NCI-H1694 treated with DMSO at 0.1 percent for 48 hours (cell line): ENCODE measurements at regions not wholly inside any gene's neighbourhood (a gene's known extent, or its start where the extent isn't known, plus 50 kb on each side); places are given as distances from the start of the nearest gene placed in this dataset.
"Not testable (repeated sequence)": the region's sequence is repeated elsewhere in the genome, so short reads cannot be mapped to it uniquely, and the experiment has no call there.

ENCODE experiments used
- DNase-seq: peaks from one replicate; lab custom pipeline; 2025; lab: John Stamatoyannopoulos, UW

- DNase-seq: no peak
Observed at GRCh38 chr9:89935801-89936200, 331.0 kb downstream of the GADD45G start.

GRCh38 chr9:89937051-89937450, 332.2 kb downstream of the GADD45G start:
- DNase-seq: no peak

GRCh38 chr9:89939181-89939580, 334.4 kb downstream of the GADD45G start:
- DNase-seq: no peak

GRCh38 chr9:89939626-89940292, 334.9 kb downstream of the GADD45G start:
- DNase-seq: no peak

DNA sequence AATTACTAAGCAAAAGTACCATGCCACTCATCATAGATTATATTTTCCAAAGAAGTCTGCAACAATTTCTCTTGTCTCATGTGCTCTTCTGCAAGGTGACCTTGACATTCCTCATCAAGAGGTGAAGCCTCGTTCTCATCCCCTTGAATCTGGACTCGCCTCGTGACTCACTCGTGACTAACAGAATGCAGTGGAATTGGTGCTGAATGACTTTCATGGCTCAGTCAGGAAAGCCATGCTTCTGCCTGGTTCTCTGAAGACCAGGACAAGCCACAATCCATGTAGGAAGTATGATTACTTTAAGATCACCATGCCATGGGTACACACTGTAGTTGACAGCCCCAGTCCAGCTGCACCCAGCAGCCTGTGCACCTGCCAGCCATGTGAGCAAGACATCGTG, 335.8 kb downstream of the GADD45G start:
- no peak for DNase-seq

- DNase-seq: peak; percentile 20
Observed at GRCh38 chr9:89941875-89942274, 337.1 kb downstream of the GADD45G start.

GRCh38 chr9:89942643-89943042, 337.8 kb downstream of the GADD45G start:
- no peak for DNase-seq

GRCh38 chr9:89943309-89943708, 338.5 kb downstream of the GADD45G start:
- no peak for DNase-seq

GRCh38 chr9:89943728-89944127, 338.9 kb downstream of the GADD45G start:
- DNase-seq: no peak

DNA sequence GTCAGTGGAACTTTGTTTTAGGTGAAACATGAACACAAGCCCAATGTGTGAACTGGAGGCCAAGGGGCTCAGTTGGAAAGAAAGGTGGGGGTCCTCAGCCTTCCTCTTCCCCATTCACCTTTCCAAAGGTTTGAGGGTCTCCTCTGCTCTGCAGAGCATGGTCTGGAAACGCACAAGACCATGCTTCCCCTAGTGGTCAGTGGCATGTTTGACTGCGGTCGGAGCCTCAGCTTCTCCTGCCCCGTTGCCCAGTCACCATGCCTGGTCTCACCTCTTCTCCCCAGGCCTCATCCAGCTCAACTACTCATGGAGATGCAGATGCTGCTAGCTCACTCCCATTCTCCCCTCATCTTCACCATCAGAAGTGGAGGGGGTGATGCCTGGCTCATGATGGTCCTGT, 340.3 kb downstream of the GADD45G start:
- DNase-seq: no peak

DNA sequence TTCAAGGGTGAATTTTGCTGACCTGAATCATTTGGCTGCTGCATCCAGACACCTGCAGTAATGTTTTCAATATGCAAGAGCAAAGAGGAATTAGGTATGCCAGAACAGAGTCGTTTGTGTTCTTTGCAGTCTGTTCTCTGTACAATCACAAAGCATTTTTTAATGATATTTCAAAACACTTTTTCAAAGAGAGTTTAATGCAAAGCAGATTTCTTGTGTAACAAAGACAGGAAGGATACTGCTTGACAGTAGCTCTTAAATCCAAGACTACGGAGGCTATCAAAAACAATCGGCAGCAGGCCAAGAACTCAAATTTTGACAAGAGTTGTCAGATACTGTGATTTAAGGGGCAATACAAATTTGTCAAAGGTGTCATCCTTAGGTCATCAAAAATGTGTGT, 341.9 kb downstream of the GADD45G start:
- DNase-seq: no peak

GRCh38 chr9:89949111-89949510, 344.3 kb downstream of the GADD45G start:
- no peak for DNase-seq

DNA sequence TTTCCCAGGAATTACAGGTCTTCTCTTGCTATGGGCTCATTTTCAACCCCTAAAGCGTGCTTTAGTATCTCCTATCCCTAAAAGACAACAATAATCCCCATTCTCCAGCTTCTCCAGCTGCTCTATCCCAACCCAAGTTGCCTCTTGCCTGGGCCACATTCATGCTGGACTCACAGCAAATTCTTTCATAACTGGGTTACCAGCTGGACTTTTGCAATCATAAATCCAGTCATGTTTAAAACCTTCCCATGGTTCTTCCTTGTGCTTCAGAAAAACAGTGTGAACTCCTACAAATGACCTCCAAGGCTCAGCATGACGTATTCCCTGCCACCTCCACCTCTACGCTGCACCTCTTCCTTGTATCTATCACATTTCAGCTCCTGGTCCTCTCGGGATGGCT, 346.9 kb downstream of the GADD45G start:
- no peak for DNase-seq

GRCh38 chr9:89952401-89952800, 347.6 kb downstream of the GADD45G start:
- DNase-seq: no peak

DNA sequence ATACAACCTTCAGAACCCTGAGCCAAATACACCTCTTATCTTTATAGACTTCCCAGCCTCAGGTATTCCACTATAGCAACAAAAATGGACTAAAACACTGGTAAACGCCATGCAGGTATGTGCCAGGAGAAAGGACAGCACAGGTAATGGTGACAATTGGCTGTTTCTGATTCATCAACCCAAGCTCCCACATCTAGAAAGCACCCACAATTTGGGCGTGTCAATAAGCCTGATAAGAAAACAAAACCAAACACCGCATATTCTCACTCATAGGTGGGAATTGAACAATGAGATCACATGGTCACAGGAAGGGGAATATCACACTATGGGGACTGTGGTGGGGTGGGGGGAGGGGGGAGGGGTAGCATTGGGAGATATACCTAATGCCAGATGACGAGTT, 348.5 kb downstream of the GADD45G start:
- DNase-seq: not testable (repeated sequence)

DNA sequence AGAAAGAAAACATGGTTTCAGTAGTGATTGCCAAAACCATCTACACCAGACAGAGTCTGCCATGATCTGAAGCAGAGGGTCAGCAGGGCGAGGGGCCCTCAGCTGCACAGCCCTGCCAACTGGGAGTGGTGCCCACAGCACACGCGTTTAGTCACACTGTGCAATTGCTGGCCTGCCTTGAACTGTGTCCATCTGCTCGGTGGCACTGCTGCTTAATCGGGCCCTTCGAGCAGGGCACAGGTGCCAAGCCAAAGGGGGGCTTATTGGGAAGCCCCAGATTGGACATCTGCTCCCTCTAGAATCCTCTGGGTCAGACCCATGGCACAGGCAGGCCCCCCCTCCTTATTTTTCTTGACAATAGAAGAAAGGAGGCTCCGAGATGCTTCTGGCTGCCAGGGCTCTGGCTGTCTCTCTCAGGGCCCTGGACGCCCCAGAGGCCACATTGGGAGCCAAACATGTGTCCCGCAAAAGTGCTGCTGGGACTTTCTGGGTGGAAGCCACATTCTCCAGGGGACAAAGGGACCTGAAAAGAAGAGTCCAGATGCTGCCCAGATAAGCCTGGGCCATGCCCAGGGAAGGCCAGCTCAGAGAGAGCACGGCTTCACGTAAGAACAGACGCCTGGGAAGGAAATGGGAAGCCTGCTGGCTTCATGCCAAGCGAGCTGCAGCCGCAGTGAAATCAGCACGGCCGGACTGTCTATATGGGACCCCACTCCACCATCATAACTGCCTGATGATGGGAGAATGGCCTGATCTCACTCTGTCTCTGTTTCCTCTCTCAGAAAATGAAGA, 349.2 kb downstream of the GADD45G start:
- DNase-seq: no peak

DNA sequence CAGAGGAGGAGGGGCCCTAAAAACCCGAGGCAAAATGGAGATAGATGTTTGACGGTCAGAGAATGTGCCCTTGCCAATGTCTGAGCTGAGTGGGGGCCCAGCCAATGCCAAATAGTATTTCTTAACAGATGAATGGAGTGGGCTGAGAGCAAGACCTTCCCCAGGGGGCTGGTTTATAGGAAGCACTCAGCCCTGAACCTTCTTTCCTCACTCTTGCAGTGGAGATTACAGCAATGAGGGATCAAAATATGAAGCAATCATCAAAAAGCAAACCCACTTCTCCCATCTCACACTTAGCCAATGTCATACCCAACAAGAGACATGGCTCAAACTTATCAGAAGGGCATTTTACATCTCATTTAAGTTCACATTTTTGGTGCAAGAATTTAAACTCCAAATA, 350.3 kb downstream of the GADD45G start:
- DNase-seq: no peak

DNA sequence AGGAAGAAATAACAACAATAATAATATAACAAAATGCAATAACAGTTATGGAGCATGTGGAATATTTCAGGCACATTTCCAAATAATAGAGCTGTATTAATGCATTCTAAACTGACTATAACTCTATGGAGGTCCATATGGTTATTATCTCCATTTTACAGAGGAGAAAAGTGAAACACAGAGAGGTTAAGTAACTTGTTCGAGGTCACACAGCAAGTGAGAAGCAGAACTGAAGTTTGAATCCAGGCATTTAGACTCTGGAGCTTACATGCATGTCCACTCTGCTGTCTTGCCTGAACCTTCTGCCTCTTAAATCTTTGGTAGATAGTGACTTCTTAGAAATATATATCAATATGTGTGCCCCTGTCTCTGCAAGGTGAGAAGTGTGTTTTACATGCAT, 350.8 kb downstream of the GADD45G start:
- no peak for DNase-seq

DNA sequence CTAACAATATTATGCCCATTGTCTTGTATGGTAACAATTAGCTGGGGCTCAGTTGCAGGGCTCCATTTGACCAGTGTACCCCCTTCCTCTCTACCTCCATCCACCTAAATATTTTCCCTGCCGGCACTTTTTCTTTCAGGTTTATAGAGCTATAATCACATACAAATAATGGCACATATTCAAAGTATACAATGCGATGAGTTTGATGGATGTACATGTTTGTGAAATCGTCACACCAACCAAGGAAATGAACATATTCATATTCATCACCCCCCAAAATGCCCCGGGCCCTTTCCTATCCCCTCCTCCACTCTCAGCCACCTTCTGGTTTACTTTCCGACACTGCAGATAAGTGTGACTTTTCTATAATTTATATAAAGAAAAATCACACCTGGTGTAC, 351.5 kb downstream of the GADD45G start:
- no peak for DNase-seq

DNA sequence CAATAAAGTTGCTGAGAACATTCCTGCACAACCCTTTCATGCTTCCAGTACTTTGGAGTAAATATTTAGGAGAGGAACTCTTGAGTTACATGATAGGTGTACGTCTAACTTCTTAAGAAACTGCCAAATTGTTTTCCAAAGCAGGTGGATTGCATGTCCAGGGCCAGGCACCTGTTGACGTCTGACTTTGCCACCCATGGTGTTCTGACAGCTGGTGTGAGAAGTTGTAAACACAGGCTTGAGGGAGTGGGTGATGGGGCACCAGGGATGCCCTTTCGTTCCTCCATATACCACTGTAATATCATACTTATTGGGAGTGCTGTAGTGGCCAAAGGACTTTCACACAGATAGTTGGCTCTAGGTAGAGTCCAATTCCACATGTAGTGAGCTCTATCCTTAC, 352.1 kb downstream of the GADD45G start:
- DNase-seq: no peak

- DNase-seq: no peak
Observed at GRCh38 chr9:89958086-89958485, 353.3 kb downstream of the GADD45G start.

- no peak for DNase-seq
Observed at GRCh38 chr9:89961616-89962341, 357.0 kb downstream of the GADD45G start.

GRCh38 chr9:89963280-89963679, 358.5 kb downstream of the GADD45G start:
- DNase-seq: no peak
